Calu3 (cell line): ENCODE measurements at regions not wholly inside any gene's neighbourhood (a gene's known extent, or its start where the extent isn't known, plus 50 kb on each side); places are given as distances from the start of the nearest gene placed in this dataset.

Source experiments
- BruUV-seq: library from RNA; stranded (reverse); fragments of 400-500 nt; replicated peaks from 2 replicates; lab custom pipeline; 2021; lab: Mats Ljungman, UMichigan
- CTCF ChIA-PET: fragments of 300-600 bp; sonication (Branson Sonifier 250); formaldehyde crosslinking; loops from one replicate; lab custom pipeline; 2022; ENCODE audit warnings: antibody characterized with exemption; lab: Charles Lee
- DNase-seq: peaks from one replicate; pipeline ENCODE4 v3.0.0; 2022
- H3K27ac Mint-ChIP-seq: one replicate; pipeline ENCODE4 v1.8.0; 2022; ENCODE audit warnings: mixed read lengths; ENCODE audit not compliant: unreplicated experiment
- H3K27me3 Mint-ChIP-seq: one replicate; pipeline ENCODE4 v1.8.0; 2022; ENCODE audit warnings: mixed read lengths; ENCODE audit not compliant: unreplicated experiment
- H3K36me3 Mint-ChIP-seq: one replicate; pipeline ENCODE4 v1.8.0; 2022; ENCODE audit warnings: mild to moderate bottlenecking, moderate library complexity, mixed read lengths; ENCODE audit not compliant: insufficient read depth, unreplicated experiment
- H3K4me1 Mint-ChIP-seq: one replicate; pipeline ENCODE4 v1.8.0; 2022; ENCODE audit warnings: mild to moderate bottlenecking, low read depth, mixed read lengths; ENCODE audit not compliant: unreplicated experiment
- H3K4me3 Mint-ChIP-seq: one replicate; pipeline ENCODE4 v1.8.0; 2022; ENCODE audit warnings: mild to moderate bottlenecking, low read depth, moderate library complexity, mixed read lengths; ENCODE audit not compliant: unreplicated experiment
- H3K9me3 Mint-ChIP-seq: one replicate; pipeline ENCODE4 v1.8.0; 2022; ENCODE audit warnings: low read depth, mixed read lengths; ENCODE audit not compliant: unreplicated experiment
- intact Hi-C: fragments of 100-400 bp; cut with micrococcal nuclease; formaldehyde crosslinking; loops from one replicate; pipeline ENCODE4 v1.10.0; 2022; ENCODE audit not compliant: unreplicated experiment
- TF ChIP-seq, protein P1 (sequence below): fragments of 200-600 bp; IDR thresholded peaks from one replicate; pipeline ENCODE4 v1.8.0; 2022; ENCODE audit warnings: antibody characterized with exemption; ENCODE audit not compliant: unreplicated experiment

DNA sequence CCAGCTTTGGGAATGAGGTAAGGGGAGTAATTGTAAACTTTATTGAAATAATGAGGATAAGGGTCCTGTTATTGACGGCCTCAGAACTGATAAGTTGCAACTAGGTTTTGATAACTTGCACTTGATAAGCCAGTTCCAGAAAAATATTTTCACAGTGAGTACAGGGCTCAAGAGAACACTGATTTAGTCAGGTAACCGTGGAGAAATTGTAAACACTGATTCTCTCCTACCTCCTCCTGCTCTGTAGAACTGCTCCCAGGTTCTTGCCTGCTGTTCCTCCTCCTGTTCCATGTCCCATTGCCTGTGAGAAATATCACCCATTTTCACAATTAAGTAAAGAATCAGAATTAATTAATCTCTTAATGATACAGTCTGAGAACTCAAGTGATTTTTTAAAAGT is 55.0 kb upstream of the CXXC4 start:
- TF ChIP-seq, protein P1, sequence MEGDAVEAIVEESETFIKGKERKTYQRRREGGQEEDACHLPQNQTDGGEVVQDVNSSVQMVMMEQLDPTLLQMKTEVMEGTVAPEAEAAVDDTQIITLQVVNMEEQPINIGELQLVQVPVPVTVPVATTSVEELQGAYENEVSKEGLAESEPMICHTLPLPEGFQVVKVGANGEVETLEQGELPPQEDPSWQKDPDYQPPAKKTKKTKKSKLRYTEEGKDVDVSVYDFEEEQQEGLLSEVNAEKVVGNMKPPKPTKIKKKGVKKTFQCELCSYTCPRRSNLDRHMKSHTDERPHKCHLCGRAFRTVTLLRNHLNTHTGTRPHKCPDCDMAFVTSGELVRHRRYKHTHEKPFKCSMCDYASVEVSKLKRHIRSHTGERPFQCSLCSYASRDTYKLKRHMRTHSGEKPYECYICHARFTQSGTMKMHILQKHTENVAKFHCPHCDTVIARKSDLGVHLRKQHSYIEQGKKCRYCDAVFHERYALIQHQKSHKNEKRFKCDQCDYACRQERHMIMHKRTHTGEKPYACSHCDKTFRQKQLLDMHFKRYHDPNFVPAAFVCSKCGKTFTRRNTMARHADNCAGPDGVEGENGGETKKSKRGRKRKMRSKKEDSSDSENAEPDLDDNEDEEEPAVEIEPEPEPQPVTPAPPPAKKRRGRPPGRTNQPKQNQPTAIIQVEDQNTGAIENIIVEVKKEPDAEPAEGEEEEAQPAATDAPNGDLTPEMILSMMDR: no peak
- intact Hi-C loops: no loop called here
- Mint-ChIP-seq H3K9me3 (no peaks in the 10 kb centered on the region), H3K4me1 (no peaks in the 10 kb centered on the region), H3K27me3 (no peaks in the 10 kb centered on the region), H3K27ac (no peak overlapping the region), H3K36me3 (no peaks in the 10 kb centered on the region), H3K4me3 (no peak overlapping the region)
- BruUV-seq: no TSS peak
- CTCF ChIA-PET: no interaction called here
- DNase-seq: no peak

DNA sequence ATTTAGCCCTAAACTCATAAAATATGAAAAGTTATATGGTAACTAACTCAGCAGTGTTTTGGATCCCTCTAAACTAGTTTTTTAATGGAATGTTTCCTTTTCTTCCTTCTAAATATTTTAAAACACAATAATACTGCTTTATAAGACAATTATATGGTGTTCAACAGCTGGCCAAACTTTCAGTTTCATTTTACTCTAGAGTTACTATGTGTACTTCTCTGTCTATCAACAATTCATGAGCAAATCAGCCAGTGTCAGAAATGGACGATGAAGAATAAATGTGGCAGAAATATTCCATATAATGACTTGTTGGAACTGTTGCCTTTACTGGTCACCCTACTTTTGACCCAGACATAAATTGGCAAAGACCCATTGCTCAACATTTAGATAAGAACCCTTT is 64.8 kb upstream of the CXXC4 start:
- CTCF ChIA-PET: no interaction called here
- BruUV-seq: no TSS peak
- no peak overlapping the region for H3K4me3 Mint-ChIP-seq

GRCh38 chr4:104571341-104571740 is 76.6 kb upstream of the CXXC4 start:
- no TSS peak for BruUV-seq

More for the DNA sequence above, 64.8 kb upstream of the CXXC4 start:
- no peaks in the 10 kb centered on the region for H3K9me3 Mint-ChIP-seq
- H3K27ac Mint-ChIP-seq: no peak overlapping the region
- no peak for DNase-seq
- intact Hi-C loops: no loop called here
- no peaks in the 10 kb centered on the region for H3K27me3 Mint-ChIP-seq
- H3K36me3 Mint-ChIP-seq: no peaks in the 10 kb centered on the region
- TF ChIP-seq, protein P1: no peak
- H3K4me1 Mint-ChIP-seq: no peaks in the 10 kb centered on the region

GRCh38 chr4:104574371-104574770 is 79.7 kb upstream of the CXXC4 start:
- TF ChIP-seq, protein P1: no peak
- H3K36me3 Mint-ChIP-seq: no peaks in the 10 kb centered on the region
- DNase-seq: no peak
- H3K4me3 Mint-ChIP-seq: no peak overlapping the region
- intact Hi-C loops: no loop called here
- H3K27ac Mint-ChIP-seq: no peak overlapping the region
- no peaks in the 10 kb centered on the region for H3K4me1 Mint-ChIP-seq
- CTCF ChIA-PET: no interaction called here
- H3K9me3 Mint-ChIP-seq: no peaks in the 10 kb centered on the region
- no TSS peak for BruUV-seq
- H3K27me3 Mint-ChIP-seq: no peaks in the 10 kb centered on the region

More at GRCh38 chr4:104571341-104571740, 76.6 kb upstream of the CXXC4 start:
- CTCF ChIA-PET: no interaction called here
- H3K9me3 Mint-ChIP-seq: no peaks in the 10 kb centered on the region
- no peak overlapping the region for H3K4me3 Mint-ChIP-seq
- intact Hi-C loops: no loop called here
- no peak overlapping the region for H3K27ac Mint-ChIP-seq
- H3K27me3 Mint-ChIP-seq: no peaks in the 10 kb centered on the region
- no peak for DNase-seq
- no peaks in the 10 kb centered on the region for H3K4me1 Mint-ChIP-seq
- no peaks in the 10 kb centered on the region for H3K36me3 Mint-ChIP-seq
- TF ChIP-seq, protein P1: no peak
